ENCODE measurements at regions not wholly inside any gene's neighbourhood (a gene's known extent, or its start where the extent isn't known, plus 50 kb on each side); places are given as distances from the start of the nearest gene placed in this dataset.

DNA sequence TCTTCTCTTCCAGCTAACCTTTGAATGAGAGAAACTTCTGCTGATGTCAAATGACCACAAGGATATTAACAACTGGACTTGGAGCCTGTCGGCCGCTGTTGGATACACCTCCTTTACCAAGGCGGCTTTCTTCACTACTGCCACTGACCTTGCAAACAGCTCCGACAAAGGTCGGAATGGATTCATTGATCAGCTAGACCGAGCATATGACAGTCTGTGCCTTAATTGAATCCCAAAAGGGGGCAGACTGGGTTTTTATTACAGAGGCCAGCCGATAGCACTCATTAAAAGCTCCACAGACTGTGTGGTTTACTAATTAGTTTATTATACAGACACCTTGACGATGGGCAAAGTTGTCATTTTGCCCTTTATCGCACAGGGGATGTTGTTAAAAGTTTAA, 394.5 kb downstream of the RERGL start:
- no peaks in the 10 kb centered on the region for H3K79me2 ChIP-seq (ENCODE audit: low read length)
- H3K4me1 ChIP-seq (ENCODE audit: low read length) = no peaks in the 10 kb centered on the region
- H3F3A ChIP-seq (ENCODE audit: insufficient read depth, low read length) = no peaks in the 10 kb centered on the region
- H3K9me3 ChIP-seq (replicated peaks; ENCODE audit: insufficient read depth, low read length) = no peaks in the 10 kb centered on the region
- H2AFZ ChIP-seq (ENCODE audit: low read length) = no peak overlapping the region
- DNase-seq = no peak
- no peaks in the 10 kb centered on the region for H4K20me1 ChIP-seq (ENCODE audit: insufficient read depth, low read length)
- H3K27me3 ChIP-seq (replicated peaks; ENCODE audit: insufficient read depth, low read length) = no peaks in the 10 kb centered on the region
- TF ChIP-seq CTCF (IDR thresholded peaks at IDR 0.05; ENCODE audit: low read length) = no peak
- no peak for TF ChIP-seq EZH2phosphoT487 (IDR thresholded peaks at IDR 0.05; ENCODE audit: low read length)
- TF ChIP-seq EZH2 (optimal IDR thresholded peaks at IDR 0.05; ENCODE audit: low read depth, low read length) = no peak
- H3K36me3 ChIP-seq (replicated peaks; ENCODE audit: insufficient read depth, low read length) = no peaks in the 10 kb centered on the region
- no peak overlapping the region for H3K4me2 ChIP-seq (ENCODE audit: low read depth, low read length)
- no peak overlapping the region for H3K9ac ChIP-seq (ENCODE audit: low read length)
- H3K9me2 ChIP-seq (replicated peaks; ENCODE audit: insufficient read depth, low read length) = no peaks in the 10 kb centered on the region
- H3K4me3 ChIP-seq (ENCODE audit: low read length) = no peak overlapping the region
- no peak overlapping the region for H3K27ac ChIP-seq (ENCODE audit: low read length)

DNA sequence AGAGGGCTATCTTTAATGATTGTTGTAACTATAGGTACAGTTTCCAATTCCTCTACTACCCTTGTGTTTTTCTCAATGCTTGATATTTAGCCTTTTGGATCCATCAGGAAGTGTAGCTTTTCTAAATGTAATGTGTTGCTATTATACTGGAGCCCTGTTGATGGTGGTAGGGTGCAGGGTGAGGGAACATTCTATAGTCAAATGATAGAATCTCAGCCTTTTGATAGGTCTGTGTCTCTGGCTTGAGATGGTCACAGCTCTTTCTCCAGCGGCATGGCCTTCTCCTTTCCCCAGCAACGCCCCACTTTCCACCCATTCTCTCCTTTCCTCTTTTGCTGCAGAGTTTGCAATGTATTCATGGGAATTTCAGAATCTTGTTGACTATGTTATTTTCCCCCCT, 398.6 kb downstream of the RERGL start:
- no peaks in the 10 kb centered on the region for H3F3A ChIP-seq (ENCODE audit: insufficient read depth, low read length)
- no peak overlapping the region for H3K9ac ChIP-seq (ENCODE audit: low read length)
- H3K27ac ChIP-seq (ENCODE audit: low read length) = no peak overlapping the region
- no peaks in the 10 kb centered on the region for H3K79me2 ChIP-seq (ENCODE audit: low read length)
- no peak overlapping the region for H2AFZ ChIP-seq (ENCODE audit: low read length)
- H3K4me2 ChIP-seq (ENCODE audit: low read depth, low read length) = no peak overlapping the region
- no peaks in the 10 kb centered on the region for H3K9me2 ChIP-seq (replicated peaks; ENCODE audit: insufficient read depth, low read length)
- H3K36me3 ChIP-seq (replicated peaks; ENCODE audit: insufficient read depth, low read length) = no peaks in the 10 kb centered on the region
- no peaks in the 10 kb centered on the region for H3K4me1 ChIP-seq (ENCODE audit: low read length)
- no peak for DNase-seq
- H3K27me3 ChIP-seq (replicated peaks; ENCODE audit: insufficient read depth, low read length) = no peaks in the 10 kb centered on the region
- no peaks in the 10 kb centered on the region for H4K20me1 ChIP-seq (ENCODE audit: insufficient read depth, low read length)
- no peak overlapping the region for H3K4me3 ChIP-seq (ENCODE audit: low read length)
- TF ChIP-seq EZH2 (optimal IDR thresholded peaks at IDR 0.05; ENCODE audit: low read depth, low read length) = no peak
- no peak for TF ChIP-seq EZH2phosphoT487 (IDR thresholded peaks at IDR 0.05; ENCODE audit: low read length)
- no peak for TF ChIP-seq CTCF (IDR thresholded peaks at IDR 0.05; ENCODE audit: low read length)
- H3K9me3 ChIP-seq (replicated peaks; ENCODE audit: insufficient read depth, low read length) = no peaks in the 10 kb centered on the region

DNA sequence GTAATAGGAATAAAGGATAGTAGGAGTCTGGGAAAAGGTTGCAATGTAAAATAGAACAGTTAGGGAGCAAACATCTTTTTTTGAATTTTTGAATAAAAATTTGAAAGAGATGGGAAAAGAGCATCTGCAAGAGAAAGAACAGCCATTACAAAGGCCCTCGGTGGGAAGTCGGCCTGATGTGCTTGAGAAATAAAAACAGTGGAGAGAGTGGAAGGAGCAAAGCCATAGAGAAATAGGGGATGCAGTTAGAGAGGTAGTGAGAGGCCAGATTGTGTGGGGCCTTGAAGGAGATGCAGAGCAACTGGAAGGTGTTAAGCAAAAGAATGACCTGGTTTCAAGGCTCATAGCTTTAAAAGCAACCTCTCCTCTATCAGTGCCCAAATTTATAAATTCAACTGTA, 409.8 kb downstream of the RERGL start:
- DNase-seq = no peak
- H3K27ac ChIP-seq (ENCODE audit: low read length) = no peak overlapping the region
- TF ChIP-seq CTCF (IDR thresholded peaks at IDR 0.05; ENCODE audit: low read length) (no peak), EZH2phosphoT487 (IDR thresholded peaks at IDR 0.05; ENCODE audit: low read length) (no peak), EZH2 (optimal IDR thresholded peaks at IDR 0.05; ENCODE audit: low read depth, low read length) (no peak)
- no peak overlapping the region for H3K4me3 ChIP-seq (ENCODE audit: low read length)
- no peak overlapping the region for H2AFZ ChIP-seq (ENCODE audit: low read length)
- H3K9me3 ChIP-seq (replicated peaks; ENCODE audit: insufficient read depth, low read length) = no peaks in the 10 kb centered on the region
- H4K20me1 ChIP-seq (ENCODE audit: insufficient read depth, low read length) = no peaks in the 10 kb centered on the region
- H3F3A ChIP-seq (ENCODE audit: insufficient read depth, low read length) = no peaks in the 10 kb centered on the region
- no peak overlapping the region for H3K4me2 ChIP-seq (ENCODE audit: low read depth, low read length)
- H3K27me3 ChIP-seq (replicated peaks; ENCODE audit: insufficient read depth, low read length) = no peaks in the 10 kb centered on the region
- H3K9ac ChIP-seq (ENCODE audit: low read length) = no peak overlapping the region
- no peaks in the 10 kb centered on the region for H3K79me2 ChIP-seq (ENCODE audit: low read length)
- H3K36me3 ChIP-seq (replicated peaks; ENCODE audit: insufficient read depth, low read length) = no peaks in the 10 kb centered on the region
- H3K9me2 ChIP-seq (replicated peaks; ENCODE audit: insufficient read depth, low read length) = no peaks in the 10 kb centered on the region
- H3K4me1 ChIP-seq (ENCODE audit: low read length) = no peaks in the 10 kb centered on the region

Measured in MM.1S (cell line).